GM19372 (cell line): ENCODE measurements at regions not wholly inside any gene's neighbourhood (a gene's known extent, or its start where the extent isn't known, plus 50 kb on each side); places are given as distances from the start of the nearest gene placed in this dataset.
A peak's percentile ranks its signal among the peaks of the same experiment; 100 is the strongest.
"Not testable (repeated sequence)": the region's sequence is repeated elsewhere in the genome, so short reads cannot be mapped to it uniquely, and the experiment has no call there.

Source experiments
- ATAC-seq: cut with Tn5 transposase; IDR thresholded peaks from one replicate; pipeline ENCODE4 v1.9.1; 2021; ENCODE audit warnings: mild to moderate bottlenecking, low read depth, moderate library complexity; ENCODE audit not compliant: unreplicated experiment

DNA sequence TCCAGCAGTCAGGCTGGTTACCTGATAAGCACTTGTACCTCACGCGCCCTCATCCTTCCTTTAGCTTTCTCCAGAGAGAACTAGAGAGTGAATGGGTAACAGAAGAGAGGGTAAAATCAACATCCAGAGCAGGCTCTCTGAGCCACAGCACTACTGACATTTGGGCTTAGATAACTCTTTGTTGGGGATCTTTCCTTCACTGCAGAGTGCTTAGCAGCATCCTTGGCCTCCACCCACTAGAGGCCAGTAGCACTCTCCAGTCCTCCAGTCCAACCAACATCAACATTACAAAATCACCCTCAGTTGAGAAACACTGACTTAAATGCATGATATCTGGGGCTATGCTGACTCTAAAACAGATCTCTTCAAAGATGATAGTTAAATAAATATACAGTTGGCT, 220.7 kb downstream of the TACR3 start:
- no peak for ATAC-seq

DNA sequence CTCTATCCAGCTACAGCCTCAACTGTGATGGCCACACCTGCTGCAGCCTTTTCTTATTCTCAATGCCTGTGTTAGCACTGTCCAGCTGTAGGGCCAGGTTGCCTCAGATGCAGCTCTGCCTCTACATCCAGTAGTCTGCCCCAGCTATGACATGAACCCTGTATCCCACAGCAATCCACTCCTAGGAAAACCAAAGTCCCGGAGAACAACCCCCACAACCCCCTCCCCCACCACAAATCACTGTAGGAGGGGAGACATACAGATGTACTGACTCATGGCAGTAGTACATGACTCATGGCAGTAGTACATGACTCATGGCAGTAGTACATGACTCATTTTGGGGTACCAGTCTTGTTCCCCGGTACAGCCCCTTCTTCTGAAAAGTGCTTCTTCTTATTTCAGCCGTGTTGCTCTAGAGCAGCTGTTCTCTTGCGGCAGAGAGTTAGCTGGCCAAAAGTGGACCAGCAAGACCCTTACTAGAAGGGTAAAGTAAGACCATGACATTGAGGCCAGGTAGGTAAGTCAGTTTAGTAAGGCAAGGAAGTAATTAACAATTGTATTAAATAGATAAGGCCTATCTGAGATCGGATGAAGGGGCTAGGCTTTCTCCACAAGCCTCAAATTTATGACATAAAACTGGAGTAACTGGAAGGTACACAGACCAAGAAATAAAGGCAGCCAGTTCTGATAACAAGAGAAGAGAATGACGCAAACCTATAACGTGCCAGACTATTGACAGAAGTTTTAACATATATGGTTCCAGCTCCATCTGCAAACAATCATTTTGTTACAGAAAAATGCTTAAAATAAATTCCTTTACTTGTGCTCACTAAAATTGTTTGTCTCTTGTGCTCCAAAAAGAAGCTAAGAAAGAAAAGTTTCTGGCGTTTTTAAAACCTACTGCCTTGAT, 221.4 kb downstream of the TACR3 start:
- peak; percentile 77 for ATAC-seq

DNA sequence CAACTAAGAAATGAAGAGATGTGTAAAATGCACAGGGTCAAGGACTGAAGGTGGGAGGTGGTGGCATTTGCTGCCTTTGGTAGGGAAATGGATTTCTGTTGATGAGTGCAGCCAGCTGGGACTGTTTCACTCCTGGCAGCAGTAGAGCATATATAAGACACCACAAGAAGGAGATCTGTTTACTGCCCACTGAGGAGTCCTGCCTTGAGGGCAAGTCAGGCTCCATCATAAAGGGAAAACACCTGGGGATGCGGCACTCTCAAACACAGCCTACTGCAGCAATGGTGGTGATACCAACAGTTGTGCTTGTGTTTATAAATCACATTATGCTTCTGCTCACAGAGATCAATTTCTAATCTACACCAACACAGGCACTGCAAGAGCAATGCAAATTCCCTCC, 222.1 kb downstream of the TACR3 start:
- peak; percentile 32 for ATAC-seq

DNA sequence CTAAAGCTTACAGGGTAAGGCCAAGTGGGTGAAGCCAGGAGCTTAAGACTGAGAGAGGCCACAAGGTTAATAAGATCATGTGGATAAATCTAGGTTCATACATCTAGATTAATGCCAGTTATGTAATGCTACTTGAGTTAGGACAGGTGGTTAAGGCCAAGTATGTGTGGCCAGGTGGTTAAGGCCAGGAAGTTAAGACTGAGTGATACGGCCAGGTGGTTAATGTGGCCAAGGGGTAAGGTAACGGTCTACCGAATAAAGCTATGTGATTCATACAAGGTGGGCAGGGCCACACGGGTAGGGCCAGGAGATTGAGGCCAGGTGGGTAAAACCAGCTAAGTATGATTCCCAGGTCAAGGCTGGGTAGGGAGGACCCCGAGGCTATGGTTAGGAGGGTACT, 223.0 kb downstream of the TACR3 start:
- ATAC-seq, result no peak

DNA sequence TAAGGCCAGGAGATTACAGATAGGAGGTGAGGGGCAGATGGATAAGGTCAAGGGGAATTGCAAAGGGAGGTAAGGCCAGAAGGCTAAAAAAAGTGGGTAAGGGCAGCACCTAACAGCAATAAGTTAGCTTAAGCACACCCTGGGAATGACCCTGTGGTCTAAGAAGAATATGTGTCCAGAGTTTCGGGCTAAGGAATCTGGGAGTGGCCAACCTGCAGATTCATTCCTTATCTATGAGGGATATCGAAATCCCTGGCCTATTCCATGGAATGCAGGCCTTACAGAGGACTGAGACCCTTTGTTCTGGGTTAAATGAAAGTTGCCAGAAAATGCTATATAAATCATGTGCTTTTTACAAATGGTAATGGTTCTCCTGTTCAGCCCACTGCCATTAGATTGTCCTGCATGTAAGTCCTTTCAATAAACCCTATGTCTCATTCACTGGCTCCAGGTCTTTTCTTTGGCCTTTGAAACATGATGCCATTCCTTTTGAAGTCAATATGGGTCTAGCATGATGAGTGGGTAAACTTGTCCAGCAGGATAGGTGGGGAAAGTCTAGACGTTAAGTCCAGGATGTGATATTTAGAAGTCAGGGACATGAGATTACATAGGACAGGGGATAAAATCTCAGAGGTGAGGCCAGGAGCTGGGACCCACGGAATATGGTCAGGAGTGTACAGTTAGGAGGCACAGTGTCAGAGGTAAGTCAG, 226.2 kb downstream of the TACR3 start:
- no peak for ATAC-seq

DNA sequence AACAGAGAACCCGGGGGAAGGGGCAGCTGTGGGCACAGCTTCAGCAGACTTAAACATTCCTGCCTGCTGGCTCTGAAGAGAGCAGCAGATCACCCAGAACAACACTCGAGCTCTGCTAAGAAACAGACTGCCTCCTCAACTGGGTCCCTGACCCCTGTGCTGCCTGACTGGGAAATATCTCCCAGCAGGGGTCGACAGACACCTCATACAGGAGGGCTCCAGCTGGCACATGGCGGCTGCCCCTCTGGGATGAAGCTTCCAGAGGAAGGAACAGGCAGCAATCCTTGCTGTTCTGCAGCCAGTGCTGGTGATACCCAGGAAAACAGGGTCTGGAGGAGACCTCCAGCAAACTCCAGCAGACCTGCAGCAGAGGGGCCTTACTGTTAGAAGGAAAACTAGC, 234.5 kb downstream of the TACR3 start:
- not testable (repeated sequence) for ATAC-seq

DNA sequence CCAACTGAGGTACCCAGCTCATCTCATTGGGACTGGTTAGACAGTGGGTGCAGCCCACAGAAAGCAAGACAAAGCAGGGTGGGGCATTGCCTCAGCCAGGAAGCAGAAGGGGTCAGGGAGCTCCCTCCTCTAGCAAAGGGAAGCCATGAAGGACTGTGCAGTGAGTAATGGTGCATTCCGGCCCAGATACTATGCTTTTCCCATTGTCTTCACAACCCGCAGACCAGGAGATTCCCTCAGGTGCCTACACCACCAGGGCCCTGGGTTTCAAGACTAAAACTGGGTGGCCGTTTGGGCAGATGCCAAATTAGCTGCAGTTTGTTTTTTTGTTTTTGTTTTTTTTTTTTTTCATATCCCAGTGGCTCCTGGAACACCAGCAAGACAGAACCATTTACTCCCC, 235.3 kb downstream of the TACR3 start:
- no peak for ATAC-seq

DNA sequence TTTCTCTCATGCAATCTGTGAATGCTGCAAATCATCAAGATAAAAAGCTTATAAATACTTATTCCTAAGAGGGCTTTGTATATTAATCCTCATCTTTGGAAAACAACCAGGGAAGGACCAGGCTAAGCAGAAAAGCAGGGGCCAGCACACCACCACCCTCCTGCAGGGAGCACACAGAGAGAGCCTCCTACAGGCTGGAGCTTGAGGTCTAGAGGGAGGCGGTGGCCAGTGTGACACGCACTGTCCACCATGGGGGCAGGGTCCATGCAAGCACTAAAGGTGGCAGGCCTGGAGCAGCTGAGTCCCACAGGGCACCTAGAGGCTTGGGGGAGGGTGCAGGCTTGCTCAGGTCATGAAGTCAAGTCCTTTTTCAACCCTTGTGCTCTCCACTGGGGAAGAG, 236.9 kb downstream of the TACR3 start:
- ATAC-seq, result no peak

DNA sequence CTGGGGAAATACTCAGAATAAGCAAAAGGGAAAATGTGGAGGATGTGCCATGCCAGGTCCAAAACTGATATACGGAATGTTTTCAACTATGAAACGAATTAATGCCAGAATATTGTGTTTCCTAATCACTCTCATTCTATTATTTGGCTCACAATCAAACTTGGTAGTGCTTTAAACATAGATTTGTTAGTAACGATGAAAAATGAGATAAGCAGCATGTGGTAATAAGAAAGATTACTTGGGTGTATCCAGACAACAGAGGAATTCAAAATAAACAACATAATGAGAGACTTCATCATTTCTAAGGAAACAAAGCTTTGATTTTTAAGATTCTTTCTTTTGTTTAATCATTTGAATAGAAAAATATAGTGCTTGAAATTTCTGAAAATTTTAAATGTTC, 237.3 kb downstream of the TACR3 start:
- ATAC-seq, result no peak

DNA sequence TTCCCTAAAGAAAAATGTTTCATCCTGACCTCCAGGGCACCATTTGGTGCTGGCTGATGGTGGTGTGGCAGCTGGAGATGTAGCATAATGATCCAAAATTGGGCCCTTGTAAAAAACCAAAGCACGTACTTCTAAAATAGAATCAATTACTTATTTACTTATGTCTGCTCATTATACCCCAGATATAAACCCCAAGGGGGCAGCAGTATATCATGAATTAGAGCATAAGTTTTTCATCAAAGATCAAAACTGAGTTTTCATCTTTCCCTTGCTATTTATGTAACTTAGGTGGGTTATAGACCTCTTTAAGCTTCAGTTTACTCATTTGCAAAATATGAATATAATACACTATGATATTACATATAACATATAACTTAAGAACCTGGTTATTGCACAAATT, 241.1 kb downstream of the TACR3 start:
- ATAC-seq, result no peak

DNA sequence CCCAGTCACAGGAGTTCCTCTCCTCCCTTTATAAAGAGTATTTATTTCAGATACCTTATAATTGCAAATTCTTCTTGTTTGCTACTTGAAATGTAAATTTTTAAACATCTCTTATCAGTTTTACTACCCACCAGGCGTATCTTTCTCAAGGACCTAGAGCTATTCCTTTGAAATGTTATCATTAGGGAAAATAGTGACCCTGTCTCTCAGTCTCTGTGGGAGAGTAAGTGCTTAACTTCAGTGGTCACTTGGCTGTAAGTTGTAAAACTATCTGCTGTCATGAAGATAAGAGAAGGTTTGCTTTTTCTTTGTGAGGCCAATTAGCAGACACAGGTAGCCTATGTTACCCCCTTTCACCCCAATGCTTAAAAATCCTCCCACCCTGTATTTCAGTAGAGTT, 241.6 kb downstream of the TACR3 start:
- ATAC-seq, result no peak

DNA sequence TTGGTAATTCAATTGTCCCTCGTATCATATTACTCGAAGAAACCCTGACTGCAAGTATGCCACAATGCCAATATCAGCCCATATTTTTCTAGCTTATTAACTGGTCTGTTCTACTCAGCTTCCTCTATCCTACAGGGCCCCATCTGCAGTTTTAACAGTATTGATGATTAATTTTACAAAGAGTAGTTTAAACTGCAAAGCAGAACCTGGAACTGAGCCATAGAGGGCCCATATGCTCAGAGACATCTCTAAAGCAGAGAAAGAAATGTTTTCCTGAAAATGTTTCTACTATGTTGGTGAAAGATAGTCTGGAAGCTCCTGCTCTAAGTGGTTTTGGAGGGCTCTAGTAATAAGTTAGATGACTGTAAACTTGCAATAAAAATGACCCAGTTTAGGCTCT, 259.4 kb upstream of the CENPE start:
- no peak for ATAC-seq

DNA sequence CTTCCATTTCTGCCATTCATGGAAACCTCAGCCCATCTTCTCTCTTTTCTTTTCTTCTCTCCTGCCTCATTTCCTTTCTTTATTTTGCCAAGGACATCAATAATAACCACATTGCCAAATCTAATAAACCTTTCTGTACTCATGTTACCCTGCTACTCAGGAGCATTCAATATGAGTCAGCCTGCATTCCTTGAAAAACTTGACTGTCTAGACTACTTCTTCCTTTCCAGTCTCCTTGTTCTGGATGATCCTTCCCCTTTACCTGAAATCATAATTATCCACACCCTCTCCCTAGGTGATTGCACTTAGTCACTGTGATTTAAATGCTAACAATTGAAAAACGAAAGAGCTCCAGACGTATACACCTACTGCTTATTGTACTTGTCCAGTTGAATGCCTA, 253.2 kb upstream of the CENPE start:
- no peak for ATAC-seq

DNA sequence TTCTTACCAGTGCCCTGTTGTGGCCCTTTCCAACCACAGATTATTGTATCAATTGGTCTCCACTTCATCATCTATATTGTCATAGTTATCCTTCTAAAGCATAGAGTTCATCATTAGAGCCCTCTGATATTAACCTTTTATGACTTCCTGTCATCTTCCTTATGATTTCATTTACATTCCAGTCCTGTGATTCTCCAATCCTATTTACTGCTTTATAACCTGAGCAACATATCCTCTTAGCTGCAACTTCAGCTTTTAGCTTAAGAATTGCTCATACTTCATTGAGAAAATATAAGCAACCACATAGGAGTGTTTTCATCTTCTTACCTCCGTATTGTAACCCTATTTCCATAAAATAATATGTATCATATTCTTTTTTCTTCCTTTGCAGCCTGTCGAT, 252.6 kb upstream of the CENPE start:
- ATAC-seq, result no peak

DNA sequence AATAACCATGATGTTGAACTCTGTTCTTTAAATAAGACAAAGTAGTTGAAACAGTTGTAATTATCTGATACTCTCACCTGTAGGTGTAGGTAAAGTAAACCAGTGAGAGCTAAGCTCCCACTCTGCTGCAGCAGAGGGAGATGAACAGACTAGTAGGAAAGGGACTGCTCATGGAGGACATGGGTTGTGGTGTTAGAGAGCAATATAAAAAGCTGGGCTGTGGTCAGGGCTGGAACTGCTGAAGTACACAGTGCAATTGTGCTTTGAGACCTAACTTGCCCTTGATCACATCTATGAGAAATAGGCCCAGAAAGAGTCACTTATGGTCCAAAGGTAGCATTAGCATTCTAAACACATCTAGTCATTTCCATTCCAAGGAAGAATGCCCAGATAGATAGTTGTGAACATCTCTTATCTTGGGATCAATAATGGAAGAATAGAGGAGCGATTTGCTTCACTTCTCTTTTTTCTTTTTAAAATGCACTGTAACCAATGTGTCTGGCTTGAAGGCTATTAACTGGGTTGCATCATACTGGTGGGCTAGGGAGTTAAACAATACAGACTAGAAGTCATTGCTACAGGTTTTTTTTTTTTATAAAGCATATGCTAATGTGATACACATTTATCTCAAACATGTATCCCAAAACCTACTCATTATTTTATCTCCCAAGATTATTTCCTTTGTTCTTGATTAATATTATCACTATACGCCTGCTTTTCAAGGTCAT, 251.3 kb upstream of the CENPE start:
- no peak for ATAC-seq

DNA sequence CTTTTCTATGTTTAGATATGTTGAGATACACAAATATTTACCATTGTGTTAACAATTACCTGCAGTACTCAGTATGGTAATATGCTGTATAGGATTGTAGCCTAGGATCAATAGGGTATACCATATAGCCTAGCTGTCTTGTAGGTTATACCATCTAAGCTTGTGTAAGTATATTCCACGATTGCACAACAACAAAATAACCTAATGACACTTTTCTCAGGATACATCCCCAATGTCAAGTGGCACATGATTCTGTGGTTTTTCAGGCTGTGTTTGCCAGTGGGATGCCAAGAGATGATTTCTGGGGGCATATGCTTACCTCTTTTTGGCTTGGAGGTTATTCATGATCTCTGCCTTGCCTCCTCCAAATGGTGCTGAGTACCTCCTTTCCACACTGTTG, 247.2 kb upstream of the CENPE start:
- no peak for ATAC-seq

DNA sequence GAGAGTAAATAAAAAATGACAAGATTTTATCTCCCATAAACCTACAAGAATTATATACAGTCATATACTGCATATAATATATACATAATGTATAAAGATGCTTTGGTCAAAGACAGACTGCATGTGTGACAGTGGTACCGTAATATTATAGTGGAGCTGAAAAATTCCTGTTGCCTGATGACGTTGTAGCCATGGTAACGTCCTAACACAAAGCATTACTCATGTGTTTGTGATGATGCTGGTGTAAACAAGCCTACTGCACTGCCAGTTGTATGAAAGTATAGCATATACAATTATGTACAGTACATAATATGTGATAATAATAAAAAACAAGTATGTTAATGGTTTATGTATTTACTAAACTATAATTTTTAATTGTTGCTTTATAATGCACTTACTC, 245.2 kb upstream of the CENPE start:
- ATAC-seq, result no peak

DNA sequence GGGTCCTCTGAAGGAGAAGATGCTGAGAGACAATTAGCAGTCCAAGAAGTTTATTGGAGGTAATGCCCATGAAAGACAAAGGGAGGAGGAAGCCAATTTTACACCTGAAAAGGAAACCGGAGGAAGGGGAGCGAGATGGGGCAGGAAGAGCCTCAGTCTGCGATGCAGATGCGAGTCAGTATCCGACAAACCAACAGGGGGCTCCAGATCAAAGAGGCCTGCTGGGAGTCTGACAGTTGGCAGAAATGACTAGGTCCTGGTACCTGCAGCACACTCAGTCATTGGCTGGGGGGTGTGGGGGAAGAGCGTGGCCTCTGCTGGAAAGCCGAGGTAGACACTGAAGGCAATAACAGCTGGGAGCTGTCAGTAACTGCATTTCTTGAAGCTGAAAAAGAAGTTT, 231.1 kb upstream of the CENPE start:
- ATAC-seq, result peak; percentile 71

DNA sequence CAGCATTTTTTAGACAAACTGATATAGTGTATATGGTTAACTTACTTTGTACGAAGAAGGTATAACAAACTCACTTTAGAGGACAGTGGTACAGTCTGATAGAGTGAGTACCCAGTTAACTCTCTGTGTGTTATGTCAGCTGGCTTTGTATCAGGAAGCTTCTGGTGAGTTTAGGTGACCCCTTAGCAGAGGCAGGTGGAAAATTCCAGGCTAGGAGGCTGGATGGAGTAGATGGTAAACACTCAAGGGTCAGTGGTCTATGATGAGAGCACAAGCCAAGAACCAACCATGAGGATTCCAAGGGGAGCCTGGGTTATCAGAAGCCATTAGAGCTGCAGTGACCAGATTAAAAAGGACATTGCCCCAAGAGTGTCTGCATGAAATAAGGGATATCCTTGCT, 227.3 kb upstream of the CENPE start:
- no peak for ATAC-seq

DNA sequence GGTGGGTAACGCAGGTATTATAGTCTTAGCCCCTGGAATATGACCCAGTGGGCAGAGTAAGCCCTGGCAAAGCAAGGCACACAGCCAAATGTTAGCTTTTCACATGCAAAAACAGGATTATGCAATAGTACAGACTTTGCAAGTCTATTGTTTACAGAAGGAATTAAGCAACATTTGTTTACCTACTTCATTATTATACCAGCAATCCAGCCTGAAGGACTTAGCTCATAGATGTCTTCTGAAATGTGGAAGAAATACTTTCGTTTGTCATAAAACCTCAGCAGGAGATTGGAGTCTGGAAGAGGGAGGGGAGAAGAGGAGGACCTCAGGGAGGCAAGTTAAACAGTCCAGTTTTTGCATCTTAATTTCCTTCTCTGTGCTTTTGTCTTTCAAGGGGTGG, 226.7 kb upstream of the CENPE start:
- ATAC-seq, result no peak

DNA sequence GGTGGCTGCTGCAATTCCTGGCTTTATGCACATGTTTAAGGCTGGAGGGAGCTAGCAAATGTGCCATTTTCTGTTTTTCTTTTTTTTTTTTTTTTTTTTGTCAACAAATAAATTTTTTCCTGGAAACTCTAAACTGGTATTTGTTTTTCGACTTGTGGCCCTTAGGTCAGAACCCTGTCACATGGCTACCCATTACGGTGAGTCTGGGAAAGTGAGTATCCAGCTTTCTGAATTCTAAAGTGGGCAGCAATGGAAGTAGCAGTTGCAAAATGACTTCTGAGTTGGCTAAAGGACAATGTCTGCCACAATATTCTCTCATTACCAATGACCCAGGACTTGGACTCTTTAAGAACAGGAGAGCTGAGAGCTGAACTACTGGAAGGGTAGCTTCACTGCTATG, 225.1 kb upstream of the CENPE start:
- ATAC-seq, result no peak
